ENCODE measurements at regions not wholly inside any gene's neighbourhood (a gene's known extent, or its start where the extent isn't known, plus 50 kb on each side); places are given as distances from the start of the nearest gene placed in this dataset.

- Histone ChIP-seq H3F3A (ENCODE audit: low read depth) (no peaks in the 10 kb centered on the region), H3K9ac (ENCODE audit: low read depth, low read length, poor library complexity, severe bottlenecking) (no peak overlapping the region), H3K9me3 (ENCODE audit: insufficient read depth, low read depth, low read length) (no peaks in the 10 kb centered on the region), H3K79me2 (ENCODE audit: insufficient read depth, low read length) (no peaks in the 10 kb centered on the region), H3K9me2 (replicated peaks; ENCODE audit: low read depth, low read length) (no peaks in the 10 kb centered on the region), H3K36me3 (ENCODE audit: insufficient read depth, low read length) (no peaks in the 10 kb centered on the region), H3K4me2 (ENCODE audit: low read depth, low read length, poor library complexity, severe bottlenecking) (no peak overlapping the region), H3K27me3 (ENCODE audit: insufficient read depth, low read length, poor library complexity, severe bottlenecking) (no peaks in the 10 kb centered on the region), H3K4me3 (ENCODE audit: low read length, poor library complexity, severe bottlenecking) (no peak overlapping the region), H3K4me1 (ENCODE audit: insufficient read depth, low read length, poor library complexity, severe bottlenecking) (no peaks in the 10 kb centered on the region), H4K20me1 (ENCODE audit: insufficient read depth, low read length, poor library complexity, severe bottlenecking) (no peaks in the 10 kb centered on the region), H2AFZ (ENCODE audit: low read length) (no peak overlapping the region)
- no peak for TF ChIP-seq CTCF (conservative IDR thresholded peaks at IDR 0.05; ENCODE audit: low read length)
- TF ChIP-seq EZH2phosphoT487 (IDR thresholded peaks at IDR 0.05; ENCODE audit: borderline replicate concordance), result no peak
Measured at GRCh38 chr9:30970812-30971211, 1413.6 kb upstream of the ACO1 start.

- no peaks in the 10 kb centered on the region for H3K4me1 ChIP-seq (ENCODE audit: insufficient read depth, low read length, poor library complexity, severe bottlenecking)
- TF ChIP-seq EZH2phosphoT487 (IDR thresholded peaks at IDR 0.05; ENCODE audit: borderline replicate concordance), result no peak
- TF ChIP-seq CTCF (conservative IDR thresholded peaks at IDR 0.05; ENCODE audit: low read length), result no peak
- no peaks in the 10 kb centered on the region for H3K9me3 ChIP-seq (ENCODE audit: insufficient read depth, low read depth, low read length)
- no peaks in the 10 kb centered on the region for H3K27me3 ChIP-seq (ENCODE audit: insufficient read depth, low read length, poor library complexity, severe bottlenecking)
- H3K9ac ChIP-seq (ENCODE audit: low read depth, low read length, poor library complexity, severe bottlenecking), result no peak overlapping the region
- no peaks in the 10 kb centered on the region for H3K36me3 ChIP-seq (ENCODE audit: insufficient read depth, low read length)
- H3F3A ChIP-seq (ENCODE audit: low read depth), result no peaks in the 10 kb centered on the region
- H2AFZ ChIP-seq (ENCODE audit: low read length), result no peak overlapping the region
- no peak overlapping the region for H3K4me2 ChIP-seq (ENCODE audit: low read depth, low read length, poor library complexity, severe bottlenecking)
- no peaks in the 10 kb centered on the region for H3K9me2 ChIP-seq (replicated peaks; ENCODE audit: low read depth, low read length)
- H3K4me3 ChIP-seq (ENCODE audit: low read length, poor library complexity, severe bottlenecking), result no peak overlapping the region
- H4K20me1 ChIP-seq (ENCODE audit: insufficient read depth, low read length, poor library complexity, severe bottlenecking), result no peaks in the 10 kb centered on the region
- H3K79me2 ChIP-seq (ENCODE audit: insufficient read depth, low read length), result no peaks in the 10 kb centered on the region
Measured at GRCh38 chr9:30972654-30973053, 1411.8 kb upstream of the ACO1 start.

- no peak overlapping the region for H2AFZ ChIP-seq (ENCODE audit: low read length)
- no peaks in the 10 kb centered on the region for H3K9me2 ChIP-seq (replicated peaks; ENCODE audit: low read depth, low read length)
- H3K9me3 ChIP-seq (ENCODE audit: insufficient read depth, low read depth, low read length), result no peaks in the 10 kb centered on the region; the same call in 1 of the 2 replicates
- H3K36me3 ChIP-seq (ENCODE audit: insufficient read depth, low read length), result no peaks in the 10 kb centered on the region
- H3K9ac ChIP-seq (ENCODE audit: low read depth, low read length, poor library complexity, severe bottlenecking), result no peak overlapping the region
- H4K20me1 ChIP-seq (ENCODE audit: insufficient read depth, low read length, poor library complexity, severe bottlenecking), result no peaks in the 10 kb centered on the region
- no peaks in the 10 kb centered on the region for H3K4me1 ChIP-seq (ENCODE audit: insufficient read depth, low read length, poor library complexity, severe bottlenecking)
- no peaks in the 10 kb centered on the region for H3K27me3 ChIP-seq (ENCODE audit: insufficient read depth, low read length, poor library complexity, severe bottlenecking)
- H3F3A ChIP-seq (ENCODE audit: low read depth), result no peaks in the 10 kb centered on the region
- H3K4me2 ChIP-seq (ENCODE audit: low read depth, low read length, poor library complexity, severe bottlenecking), result no peak overlapping the region
- TF ChIP-seq CTCF (conservative IDR thresholded peaks at IDR 0.05; ENCODE audit: low read length) (no peak), EZH2phosphoT487 (IDR thresholded peaks at IDR 0.05; ENCODE audit: borderline replicate concordance) (no peak)
- no peaks in the 10 kb centered on the region for H3K79me2 ChIP-seq (ENCODE audit: insufficient read depth, low read length)
- H3K4me3 ChIP-seq (ENCODE audit: low read length, poor library complexity, severe bottlenecking), result no peak overlapping the region
Measured at GRCh38 chr9:30977965-30978364, 1406.5 kb upstream of the ACO1 start.

Data from Loucy (cell line).